Fibroblast of lung (primary cell): ENCODE measurements at regions not wholly inside any gene's neighbourhood (a gene's known extent, or its start where the extent isn't known, plus 50 kb on each side); places are given as distances from the start of the nearest gene placed in this dataset.

Experiments used
- DNase-seq, 2 donors: peaks; one replicate each; pipeline versions ENCODE4 v3.0.0 to v3.0.0-alpha.2; 2010; ENCODE audit warnings: low read depth in 2 of 2
- H2AFZ ChIP-seq: 2 replicates; pipeline ENCODE4 v1.5.1; 2012; ENCODE audit warnings: low read length, control low read depth, inconsistent platforms
- H3K27ac ChIP-seq: 2 replicates; pipeline ENCODE4 v1.5.1; 2011; ENCODE audit warnings: low read length, control low read depth; ENCODE audit not compliant: insufficient read depth
- H3K27me3 ChIP-seq: 2 replicates; pipeline ENCODE4 v1.5.1; 2011; ENCODE audit warnings: mild to moderate bottlenecking, low read length; ENCODE audit not compliant: control insufficient read depth, insufficient read depth
- H3K36me3 ChIP-seq: 2 replicates; pipeline ENCODE4 v1.5.1; 2011; ENCODE audit warnings: low read length; ENCODE audit not compliant: control insufficient read depth, insufficient read depth
- H3K4me1 ChIP-seq: 2 replicates; pipeline ENCODE4 v1.5.1; 2011; ENCODE audit warnings: low read length; ENCODE audit not compliant: control insufficient read depth, insufficient read depth; ENCODE audit errors: extremely low read depth
- H3K4me2 ChIP-seq: 2 replicates; pipeline ENCODE4 v1.5.1; 2011; ENCODE audit warnings: low read length, control low read depth; ENCODE audit not compliant: insufficient read depth; ENCODE audit errors: extremely low read depth
- H3K4me3 ChIP-seq, 4 experiments: fragments of 200-600 bp in 1 of 4; sonication (generic) in 1 of 4; replicated peaks in 1 of 4; 2 replicates each; pipeline ENCODE4 v1.5.1; 2011 to 2016; ENCODE audit warnings: low read length in 4 of 4, low read depth in 3 of 4, mild to moderate bottlenecking in 3 of 4, control low read depth in 2 of 4, inconsistent platforms in 1 of 4, mixed read lengths in 1 of 4; ENCODE audit not compliant: insufficient read depth in 1 of 4; ENCODE audit errors: control extremely low read depth in 1 of 4
- H3K79me2 ChIP-seq: 2 replicates; pipeline ENCODE4 v1.5.1; 2012; ENCODE audit warnings: mild to moderate bottlenecking, low read length, inconsistent platforms; ENCODE audit not compliant: control insufficient read depth, insufficient read depth
- H3K9ac ChIP-seq: 2 replicates; pipeline ENCODE4 v1.5.1; 2011; ENCODE audit warnings: mild to moderate bottlenecking, low read length, control low read depth; ENCODE audit not compliant: insufficient read depth
- H3K9me3 ChIP-seq: 2 replicates; pipeline ENCODE4 v1.5.1; 2012; ENCODE audit warnings: low read depth, low read length; ENCODE audit not compliant: control insufficient read depth, insufficient read depth
- H4K20me1 ChIP-seq: 2 replicates; pipeline ENCODE4 v1.5.1; 2011; ENCODE audit warnings: low read length; ENCODE audit not compliant: control insufficient read depth, insufficient read depth; ENCODE audit errors: extremely low read depth
- CTCF ChIP-seq, 2 donors: IDR thresholded peaks in 1 of 2; conservative IDR thresholded peaks in 1 of 2; 1 replicate in 1 of 2; 2 replicates in 1 of 2; pipeline ENCODE4 v1.5.1; 2011 to 2012; ENCODE audit warnings: low read length in 2 of 2, control low read depth in 1 of 2, inconsistent platforms in 1 of 2, low read depth in 1 of 2, mild to moderate bottlenecking in 1 of 2
- EZH2 ChIP-seq: IDR thresholded peaks from 2 replicates; pipeline ENCODE4 v1.5.1; 2012; ENCODE audit warnings: low read length, control low read depth, mild to moderate bottlenecking; ENCODE audit errors: missing control alignments

- H3K36me3 ChIP-seq, result no peaks in the 10 kb centered on the region
- H3K9ac ChIP-seq, result no peak overlapping the region
- H3K27ac ChIP-seq, result peak overlapping the region; percentile 19
- H4K20me1 ChIP-seq, result no peaks in the 10 kb centered on the region
- peak overlapping the region in 1 of 4 experiments; percentile 14 for H3K4me3 ChIP-seq
- no peaks in the 10 kb centered on the region for H3K9me3 ChIP-seq
- peaks cover 8% of the 10 kb centered on the region for H3K4me1 ChIP-seq
- peak overlapping the region; percentile 14 for H2AFZ ChIP-seq
- TF ChIP-seq CTCF (conservative IDR thresholded peaks at IDR 0.05 in 1 of 2, IDR thresholded peaks at IDR 0.05 in 1 of 2; ENCODE audit: low read depth in 1 of 2, low read length in 2 of 2), result no peak
- TF ChIP-seq EZH2, result no peak
- no peaks in the 10 kb centered on the region for H3K27me3 ChIP-seq
- peak; percentile 98 to 99 for DNase-seq
- peak overlapping the region; percentile 79 for H3K4me2 ChIP-seq
- H3K79me2 ChIP-seq, result no peaks in the 10 kb centered on the region
These were observed 85.6 kb downstream of the CPN2 start for GRCh38 chr3:194265505-194265892.

- Histone ChIP-seq H3K4me1 (peaks cover 11% of the 10 kb centered on the region), H2AFZ (no peak overlapping the region), H3K79me2 (no peaks in the 10 kb centered on the region), H3K9me3 (no peaks in the 10 kb centered on the region), H4K20me1 (no peaks in the 10 kb centered on the region), H3K36me3 (no peaks in the 10 kb centered on the region), H3K9ac (no peak overlapping the region), H3K27ac (peak overlapping the region; percentile 35), H3K4me3 (no peak overlapping the region), H3K27me3 (no peaks in the 10 kb centered on the region), H3K4me2 (peak overlapping the region; percentile 16)
- TF ChIP-seq CTCF (conservative IDR thresholded peaks at IDR 0.05 in 1 of 2, IDR thresholded peaks at IDR 0.05 in 1 of 2; ENCODE audit: low read depth in 1 of 2, low read length in 2 of 2) (no peak), EZH2 (no peak)
- DNase-seq, result peak in 1 of 2 donors; percentile 9
These were observed 84.8 kb downstream of the CPN2 start for GRCh38 chr3:194265996-194266964.

GRCh38 chr3:194267744-194268653 lies 83.1 kb downstream of the CPN2 start:
- no peak overlapping the region for H3K27ac ChIP-seq
- H3K4me1 ChIP-seq, result peaks cover 11% of the 10 kb centered on the region
- no peaks in the 10 kb centered on the region for H3K27me3 ChIP-seq
- H3K4me2 ChIP-seq, result no peak overlapping the region
- H2AFZ ChIP-seq, result no peak overlapping the region
- DNase-seq, result peak; percentile 47 to 79
- H3K4me3 ChIP-seq, result no peak overlapping the region
- no peaks in the 10 kb centered on the region for H3K36me3 ChIP-seq
- no peak overlapping the region for H3K9ac ChIP-seq
- no peaks in the 10 kb centered on the region for H3K9me3 ChIP-seq
- no peaks in the 10 kb centered on the region for H4K20me1 ChIP-seq
- TF ChIP-seq EZH2 (no peak), CTCF (conservative IDR thresholded peaks at IDR 0.05 in 1 of 2, IDR thresholded peaks at IDR 0.05 in 1 of 2; ENCODE audit: low read depth in 1 of 2, low read length in 2 of 2) (no peak)
- no peaks in the 10 kb centered on the region for H3K79me2 ChIP-seq
